IMR-90 (cell line): ENCODE measurements at regions not wholly inside any gene's neighbourhood (a gene's known extent, or its start where the extent isn't known, plus 50 kb on each side); places are given as distances from the start of the nearest gene placed in this dataset.

Source experiments
- ATAC-seq: fragments of 200-7000 bp; cut with Tn5 transposase; 2 replicates; pipeline ENCODE4 v1.9.1; 2020; ENCODE audit warnings: low read depth, mild to moderate bottlenecking, moderate library complexity
- BruUV-seq: library from RNA; stranded (reverse); fragments of 400-500 nt; replicated peaks from 2 replicates; lab custom pipeline; 2021; lab: Mats Ljungman, UMichigan
- CTCF ChIA-PET: fragments of 300-600 bp; formaldehyde crosslinking; extraction: SDS; loops from one replicate; lab custom pipeline; 2021; ENCODE audit warnings: antibody characterized with exemption; lab: Yijun Ruan, JAX
- POLR2A ChIA-PET: fragments of 300-600 bp; sonication (Branson Sonifier 250); formaldehyde crosslinking; loops from one replicate; lab custom pipeline; 2022; ENCODE audit warnings: antibody characterized with exemption; ENCODE audit not compliant: unreplicated experiment; lab: Charles Lee
- DNase-seq: peaks from one replicate; pipeline ENCODE4 v3.0.0; 2013
- H2AFZ ChIP-seq: replicated peaks from 2 replicates; pipeline ENCODE3; 2013; ENCODE audit warnings: low read length, mild to moderate bottlenecking; ENCODE audit not compliant: poor library complexity
- H2AK5ac ChIP-seq: 2 replicates; pipeline ENCODE4 v1.6.1; 2013; ENCODE audit warnings: low read depth, low read length, inconsistent platforms
- H2AK9ac ChIP-seq: replicated peaks from 2 replicates; pipeline ENCODE3; 2013; ENCODE audit warnings: mild to moderate bottlenecking, low read depth, low read length, moderate library complexity; ENCODE audit not compliant: poor library complexity
- H2BK120ac ChIP-seq: 2 replicates; pipeline ENCODE4 v1.6.1; 2013; ENCODE audit warnings: low read depth, low read length, inconsistent platforms
- H2BK15ac ChIP-seq: 3 replicates; pipeline ENCODE4 v1.6.1; 2013; ENCODE audit warnings: low read depth, low read length, inconsistent platforms
- H2BK20ac ChIP-seq: 2 replicates; pipeline ENCODE4 v1.6.1; 2013; ENCODE audit warnings: low read depth, mild to moderate bottlenecking, inconsistent platforms, low read length, moderate library complexity
- H2BK5ac ChIP-seq: 2 replicates; pipeline ENCODE4 v1.6.1; 2013; ENCODE audit warnings: mild to moderate bottlenecking, low read depth, low read length, inconsistent platforms; ENCODE audit not compliant: poor library complexity, severe bottlenecking
- H3K14ac ChIP-seq: replicated peaks from 2 replicates; pipeline ENCODE4 v1.6.1; 2013; ENCODE audit warnings: low read depth, low read length, inconsistent platforms
- H3K18ac ChIP-seq: 2 replicates; pipeline ENCODE4 v1.6.1; 2013; ENCODE audit warnings: low read depth, low read length, control low read depth
- H3K23ac ChIP-seq: 2 replicates; pipeline ENCODE4 v1.6.1; 2013; ENCODE audit warnings: low read depth, low read length, inconsistent platforms
- H3K27ac ChIP-seq: 2 replicates; pipeline ENCODE4 v1.5.1; 2013; ENCODE audit warnings: mild to moderate bottlenecking, control low read depth, low read length; ENCODE audit not compliant: insufficient read depth
- H3K27me3 ChIP-seq: 2 replicates; pipeline ENCODE4 v1.6.1; 2013; ENCODE audit warnings: low read length; ENCODE audit not compliant: control insufficient read depth, insufficient read depth
- H3K36me3 ChIP-seq: 2 replicates; pipeline ENCODE4 v1.6.1; 2013; ENCODE audit warnings: low read length, mixed read lengths; ENCODE audit not compliant: control insufficient read depth, insufficient read depth
- H3K4ac ChIP-seq: 2 replicates; pipeline ENCODE4 v1.6.1; 2013; ENCODE audit warnings: low read depth, low read length, inconsistent platforms
- H3K4me1 ChIP-seq: 2 replicates; pipeline ENCODE4 v1.6.1; 2013; ENCODE audit warnings: low read length, mixed read lengths; ENCODE audit not compliant: control insufficient read depth, insufficient read depth
- H3K4me2 ChIP-seq: 2 replicates; pipeline ENCODE4 v1.6.1; 2013; ENCODE audit warnings: low read depth, mild to moderate bottlenecking, control low read depth, low read length, moderate library complexity
- H3K4me3 ChIP-seq: 2 replicates; pipeline ENCODE4 v1.5.1; 2013; ENCODE audit warnings: low read depth, mild to moderate bottlenecking, control low read depth, low read length, moderate library complexity; ENCODE audit not compliant: insufficient read depth
- H3K56ac ChIP-seq: 2 replicates; pipeline ENCODE4 v1.6.1; 2013; ENCODE audit warnings: low read length, inconsistent platforms; ENCODE audit not compliant: insufficient read depth; ENCODE audit errors: extremely low read depth
- H3K79me1 ChIP-seq, 2 experiments: 2 replicates each; pipeline ENCODE4 v1.6.1; 2013; ENCODE audit warnings: low read length in 2 of 2, inconsistent platforms in 1 of 2, low read depth in 1 of 2
- H3K9ac ChIP-seq: 2 replicates; pipeline ENCODE4 v1.6.1; 2013; ENCODE audit warnings: low read depth, low read length, control low read depth
- H3K9me1 ChIP-seq: 2 replicates; pipeline ENCODE4 v1.6.1; 2013; ENCODE audit warnings: low read length, inconsistent platforms; ENCODE audit not compliant: insufficient read depth
- H3K9me3 ChIP-seq: 2 replicates; pipeline ENCODE4 v1.6.1; 2013; ENCODE audit warnings: low read length; ENCODE audit not compliant: control insufficient read depth, insufficient read depth
- H4K20me1 ChIP-seq: 2 replicates; pipeline ENCODE4 v1.6.1; 2013; ENCODE audit warnings: low read length, inconsistent platforms; ENCODE audit not compliant: insufficient read depth
- H4K5ac ChIP-seq: 2 replicates; pipeline ENCODE4 v1.6.1; 2013; ENCODE audit warnings: mild to moderate bottlenecking, low read depth, low read length, control low read depth
- H4K8ac ChIP-seq, 2 experiments: 2 replicates each; pipeline ENCODE4 v1.6.1; 2013; ENCODE audit warnings: low read depth in 2 of 2, low read length in 2 of 2, control low read depth in 1 of 2, inconsistent platforms in 1 of 2
- H4K91ac ChIP-seq: 2 replicates; pipeline ENCODE4 v1.6.1; 2013; ENCODE audit warnings: low read depth, low read length, inconsistent platforms; ENCODE audit not compliant: insufficient read depth
- BHLHE40 ChIP-seq: fragments of 150-350 bp; IDR thresholded peaks from 2 replicates; pipeline ENCODE4 v1.6.1; 2016; ENCODE audit warnings: mild to moderate bottlenecking, low read depth, low read length
- CEBPB ChIP-seq: IDR thresholded peaks from 2 replicates; pipeline ENCODE4 v1.6.1; 2012; ENCODE audit warnings: low read depth, low read length, improper control_type of control experiment
- CHD1 ChIP-seq: IDR thresholded peaks from 2 replicates; pipeline ENCODE4 v1.6.1; 2012; ENCODE audit warnings: low read depth, low read length, improper control_type of control experiment
- MXI1 ChIP-seq: IDR thresholded peaks from 2 replicates; pipeline ENCODE4 v1.6.1; 2012; ENCODE audit warnings: low read depth, mild to moderate bottlenecking, low read length, moderate library complexity, borderline replicate concordance
- NFE2L2 ChIP-seq: fragments of 150-350 bp; IDR thresholded peaks from 2 replicates; pipeline ENCODE4 v1.6.1; 2016; ENCODE audit warnings: low read depth, mild to moderate bottlenecking, low read length
- POLR2A ChIP-seq: IDR thresholded peaks from 2 replicates; pipeline ENCODE4 v1.6.1; 2012; ENCODE audit warnings: mild to moderate bottlenecking, low read depth, low read length
- RCOR1 ChIP-seq: IDR thresholded peaks from 2 replicates; pipeline ENCODE4 v1.6.1; 2012; ENCODE audit warnings: mild to moderate bottlenecking, low read length, improper control_type of control experiment; ENCODE audit not compliant: insufficient replicate concordance
- USF2 ChIP-seq: fragments of 150-350 bp; IDR thresholded peaks from 2 replicates; pipeline ENCODE4 v1.6.1; 2017; ENCODE audit warnings: mild to moderate bottlenecking, antibody characterized with exemption, low read length, low read depth
- WGBS, 2 experiments: methylation state at CpG; one replicate each; pipeline versions ENCODE4 v1.1.5 to v1.1.7; 2013; ENCODE audit warnings: missing lambda C conversion rate in 2 of 2; ENCODE audit not compliant: insufficient read length in 1 of 2; ENCODE audit errors: extremely low coverage in 2 of 2; 5-methylcytosine and 5-hydroxymethylcytosine counted together
- dilution Hi-C: fragments of 300-500 bp; cut with HindIII; formaldehyde crosslinking; loops from one replicate; pipeline ENCODE4 v1.14.3; 2018; ENCODE audit warnings: low sequenced_read_pairs; ENCODE audit not compliant: unreplicated experiment
- in situ Hi-C: fragments of 300-500 bp; cut with MboI; formaldehyde crosslinking; loops from 3 replicates; pipeline ENCODE4 v1.14.3; 2019; ENCODE audit warnings: low sequenced_read_pairs, inconsistent platforms, mixed read lengths
- intact Hi-C: fragments of 100-400 bp; cut with micrococcal nuclease; formaldehyde crosslinking; loops from 2 replicates; pipeline ENCODE4 v1.10.0; 2022

- Histone ChIP-seq H3K4ac (no peak overlapping the region), H3K9me1 (no peaks in the 10 kb centered on the region), H3K4me1 (no peaks in the 10 kb centered on the region), H3K18ac (no peak overlapping the region), H4K8ac (no peak overlapping the region), H2AK9ac (no peak overlapping the region), H3K9me3 (no peaks in the 10 kb centered on the region), H3K4me3 (no peak overlapping the region), H3K9ac (no peak overlapping the region), H2BK120ac (no peak overlapping the region), H4K20me1 (no peaks in the 10 kb centered on the region), H3K56ac (no peak overlapping the region), H3K79me1 (no peaks in the 10 kb centered on the region), H2BK20ac (no peak overlapping the region), H2AK5ac (no peak overlapping the region), H3K27me3 (no peaks in the 10 kb centered on the region), H3K4me2 (no peak overlapping the region), H3K23ac (no peak overlapping the region), H2AFZ (no peak overlapping the region), H4K91ac (no peak overlapping the region), H2BK15ac (no peak overlapping the region), H4K5ac (no peak overlapping the region), H3K36me3 (no peaks in the 10 kb centered on the region), H3K27ac (no peak overlapping the region), H2BK5ac (no peak overlapping the region), H3K14ac (no peak overlapping the region)
- in situ Hi-C loops (no loop called here), intact Hi-C loops (no loop called here), dilution Hi-C loops (no loop called here)
- TF ChIP-seq RCOR1 (no peak), MXI1 (no peak), CEBPB (no peak), USF2 (no peak), CHD1 (no peak), NFE2L2 (no peak), BHLHE40 (no peak), POLR2A (no peak)
- ChIA-PET CTCF (interaction anchor here (0.6 kb wide), 1 partner anchor 25 kb away, joined by 5 read pairs; no protein-coding TSS in a partner anchor), POLR2A (no interaction called here)
- no TSS peak for BruUV-seq
- WGBS, 2 experiments, result 57% methylated on average over 1 of the region's 4 CpGs; no CpG with 5 or more reads in 1 of the 2 experiments
- DNase-seq, result no peak
- ATAC-seq, result no peak
Measured at GRCh38 chr16:64539811-64540371, 582.0 kb downstream of the CDH11 start.
